ENCODE measurements at regions not wholly inside any gene's neighbourhood (a gene's known extent, or its start where the extent isn't known, plus 50 kb on each side); places are given as distances from the start of the nearest gene placed in this dataset.

GRCh38 chr10:46220872-46221538 is 65.8 kb upstream of the ANTXRL start:
- H3K36me3 Mint-ChIP-seq = peaks cover 11 to 81% (median 21%) of the 10 kb centered on the region in 3 donors
- H3K4me1 Mint-ChIP-seq = peaks cover 22 to 29% (median 26%) of the 10 kb centered on the region in 3 donors
- H3K9me3 Mint-ChIP-seq = no peaks in the 10 kb centered on the region
- POLR2A ChIA-PET = no interaction called here
- no peak overlapping the region for H3K27ac ChIP-seq (ENCODE audit: low read depth, low read length)
- no peaks in the 10 kb centered on the region for H3K4me1 ChIP-seq (ENCODE audit: insufficient read depth, low read length)
- H3K27me3 Mint-ChIP-seq = peaks cover 0 to 2% of the 10 kb centered on the region in 2 donors
- no peaks in the 10 kb centered on the region for H3K27me3 ChIP-seq (ENCODE audit: insufficient read depth, low read length, poor library complexity, severe bottlenecking)
- no peaks in the 10 kb centered on the region for H3K36me3 ChIP-seq (ENCODE audit: insufficient read depth, low read length)
- no peaks in the 10 kb centered on the region for H3K9me3 ChIP-seq (ENCODE audit: low read length)
- H3K27ac Mint-ChIP-seq = peak overlapping the region in 2 of 8 donors; percentile 76 to 87
- CTCF ChIA-PET = no interaction called here
- H3K4me3 Mint-ChIP-seq = no peak overlapping the region
- DNase-seq = no peak
- H3K4me3 ChIP-seq (ENCODE audit: low read length) = no peak overlapping the region

DNA sequence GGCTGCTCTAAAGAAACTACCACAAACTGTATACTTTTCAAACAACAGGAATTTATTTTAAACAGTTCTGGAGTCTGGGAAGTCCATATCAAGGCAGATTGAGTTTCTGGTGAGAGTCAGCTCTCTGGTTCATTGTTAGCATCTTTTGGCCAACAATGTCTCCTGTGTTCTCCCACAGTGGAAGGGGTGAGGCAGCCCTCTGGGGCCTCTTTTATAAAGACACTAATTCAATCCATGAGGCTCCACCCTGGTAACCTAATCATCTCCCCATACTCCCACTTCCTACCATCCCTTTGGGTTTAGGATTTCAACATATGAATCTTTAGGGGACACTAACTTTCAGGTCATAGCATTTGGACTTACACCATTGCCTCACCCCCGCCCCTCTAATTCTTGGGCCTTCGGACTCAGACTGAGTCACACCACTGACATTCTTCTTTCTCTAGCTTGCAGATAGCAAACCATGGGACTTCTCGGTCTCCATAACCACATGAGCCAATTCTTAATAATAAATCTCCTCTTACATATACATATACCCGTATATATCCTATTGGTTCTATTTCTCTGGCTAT is 64.3 kb upstream of the ANTXRL start:
- no peak for DNase-seq
- Mint-ChIP-seq H3K27ac (peak overlapping the region in 5 of 8 donors; percentile 30 to 75 (median 52)), H3K4me1 (peaks cover 16 to 29% (median 20%) of the 10 kb centered on the region in 3 donors), H3K27me3 (peaks cover 0 to 2% of the 10 kb centered on the region in 2 donors), H3K36me3 (peaks cover 4 to 70% (median 17%) of the 10 kb centered on the region in 3 donors), H3K4me3 (no peak overlapping the region), H3K9me3 (no peaks in the 10 kb centered on the region)
- POLR2A ChIA-PET = no interaction called here
- no peaks in the 10 kb centered on the region for H3K4me1 ChIP-seq (ENCODE audit: insufficient read depth, low read length)
- no peak overlapping the region for H3K27ac ChIP-seq (ENCODE audit: low read depth, low read length)
- H3K36me3 ChIP-seq (ENCODE audit: insufficient read depth, low read length) = no peaks in the 10 kb centered on the region
- no peaks in the 10 kb centered on the region for H3K9me3 ChIP-seq (ENCODE audit: low read length)
- H3K4me3 ChIP-seq (ENCODE audit: low read length) = no peak overlapping the region
- H3K27me3 ChIP-seq (ENCODE audit: insufficient read depth, low read length, poor library complexity, severe bottlenecking) = no peaks in the 10 kb centered on the region
- CTCF ChIA-PET = no interaction called here

GRCh38 chr10:46223064-46223480 is 63.7 kb upstream of the ANTXRL start:
- H3K27me3 Mint-ChIP-seq = peaks cover 0 to 2% of the 10 kb centered on the region in 2 donors
- H3K4me1 Mint-ChIP-seq = peaks cover 12 to 25% (median 17%) of the 10 kb centered on the region in 3 donors
- Histone ChIP-seq H3K4me3 (ENCODE audit: low read length) (no peak overlapping the region), H3K4me1 (ENCODE audit: insufficient read depth, low read length) (no peaks in the 10 kb centered on the region), H3K27me3 (ENCODE audit: insufficient read depth, low read length, poor library complexity, severe bottlenecking) (no peaks in the 10 kb centered on the region), H3K36me3 (ENCODE audit: insufficient read depth, low read length) (no peaks in the 10 kb centered on the region), H3K27ac (ENCODE audit: low read depth, low read length) (no peak overlapping the region), H3K9me3 (ENCODE audit: low read length) (no peaks in the 10 kb centered on the region)
- peak overlapping the region in 3 of 8 donors; percentile 3 to 52 (median 14) for H3K27ac Mint-ChIP-seq
- H3K9me3 Mint-ChIP-seq = no peaks in the 10 kb centered on the region
- POLR2A ChIA-PET = no interaction called here
- peaks cover 1 to 64% (median 13%) of the 10 kb centered on the region in 3 donors for H3K36me3 Mint-ChIP-seq
- no peak for DNase-seq
- CTCF ChIA-PET = no interaction called here
- no peak overlapping the region for H3K4me3 Mint-ChIP-seq

DNA sequence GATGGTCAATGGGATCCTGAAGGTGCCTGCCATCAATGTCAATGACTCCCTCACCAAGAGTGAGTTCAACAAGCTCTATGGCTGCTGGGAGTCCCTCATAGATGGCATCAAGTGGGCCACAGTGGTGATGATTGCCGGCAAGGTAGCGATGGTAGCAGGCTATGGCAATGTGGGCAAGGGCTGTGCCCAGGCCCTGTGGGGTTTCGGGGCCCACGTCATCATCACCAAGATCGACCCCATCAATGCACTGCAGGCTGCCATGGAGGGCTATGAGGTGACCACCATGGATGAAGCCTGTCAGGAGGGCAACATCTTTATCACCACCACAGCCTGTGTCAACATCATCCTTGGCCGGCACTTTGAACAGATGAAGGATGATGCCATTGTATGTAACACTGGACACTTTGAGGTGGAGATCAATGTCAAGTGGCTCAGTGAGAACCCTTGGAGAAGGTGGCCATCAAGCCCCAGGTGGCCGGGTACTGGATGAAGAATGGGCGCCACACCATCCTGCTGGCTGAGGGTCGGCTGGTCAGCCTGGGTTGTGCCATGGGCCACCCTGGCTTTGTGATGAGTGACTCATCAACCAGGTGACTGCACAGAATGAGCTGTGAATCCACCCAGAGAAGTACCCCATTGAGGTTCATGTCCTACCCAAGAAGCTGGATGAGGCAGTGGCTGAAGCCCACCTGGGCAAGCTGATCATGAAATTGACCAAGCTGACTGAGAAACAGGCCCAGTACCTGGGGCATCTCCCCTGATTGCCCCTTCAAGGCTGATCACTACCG is 63.0 kb upstream of the ANTXRL start:
- H3K4me3 ChIP-seq (ENCODE audit: low read length) = no peak overlapping the region
- DNase-seq = no peak
- Mint-ChIP-seq H3K27me3 (peaks cover 0 to 2% of the 10 kb centered on the region in 2 donors), H3K36me3 (peaks cover 0 to 60% (median 12%) of the 10 kb centered on the region in 3 donors), H3K4me1 (peaks cover 9 to 21% (median 21%) of the 10 kb centered on the region in 3 donors), H3K4me3 (no peak overlapping the region), H3K27ac (peak overlapping the region in 2 of 8 donors; percentile 29 to 89), H3K9me3 (no peaks in the 10 kb centered on the region)
- POLR2A ChIA-PET = no interaction called here
- H3K4me1 ChIP-seq (ENCODE audit: insufficient read depth, low read length) = no peaks in the 10 kb centered on the region
- CTCF ChIA-PET = no interaction called here
- H3K9me3 ChIP-seq (ENCODE audit: low read length) = no peaks in the 10 kb centered on the region
- no peak overlapping the region for H3K27ac ChIP-seq (ENCODE audit: low read depth, low read length)
- no peaks in the 10 kb centered on the region for H3K27me3 ChIP-seq (ENCODE audit: insufficient read depth, low read length, poor library complexity, severe bottlenecking)
- no peaks in the 10 kb centered on the region for H3K36me3 ChIP-seq (ENCODE audit: insufficient read depth, low read length)

DNA sequence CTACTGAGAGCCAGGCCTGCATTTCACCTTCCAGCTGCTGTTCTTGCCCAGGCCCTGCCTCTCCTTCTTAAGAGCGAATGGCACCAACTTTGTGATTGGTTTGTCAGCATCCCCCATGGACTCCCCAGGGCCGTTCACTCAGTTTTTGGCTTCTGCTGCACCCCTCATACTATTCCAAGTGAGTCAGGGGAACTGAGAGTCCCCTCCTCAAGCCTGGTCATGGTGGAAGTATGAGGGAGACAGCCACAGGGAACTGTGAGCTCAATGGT is 62.4 kb upstream of the ANTXRL start:
- no peaks in the 10 kb centered on the region for H3K4me1 ChIP-seq (ENCODE audit: insufficient read depth, low read length)
- POLR2A ChIA-PET = no interaction called here
- H3K27ac Mint-ChIP-seq = peak overlapping the region in 1 of 8 donors; percentile 64
- H3K27me3 ChIP-seq (ENCODE audit: insufficient read depth, low read length, poor library complexity, severe bottlenecking) = no peaks in the 10 kb centered on the region
- CTCF ChIA-PET = no interaction called here
- peaks cover 0 to 2% (median 0%) of the 10 kb centered on the region in 5 donors for H3K9me3 Mint-ChIP-seq
- peaks cover 4 to 55% (median 10%) of the 10 kb centered on the region in 3 donors for H3K36me3 Mint-ChIP-seq
- H3K9me3 ChIP-seq (ENCODE audit: low read length) = no peaks in the 10 kb centered on the region
- no peak overlapping the region for H3K27ac ChIP-seq (ENCODE audit: low read depth, low read length)
- H3K27me3 Mint-ChIP-seq = peaks cover 0 to under 1% of the 10 kb centered on the region in 2 donors
- H3K4me3 ChIP-seq (ENCODE audit: low read length) = no peak overlapping the region
- no peak for DNase-seq
- H3K36me3 ChIP-seq (ENCODE audit: insufficient read depth, low read length) = no peaks in the 10 kb centered on the region
- no peak overlapping the region for H3K4me3 Mint-ChIP-seq
- peaks cover 10 to 22% (median 20%) of the 10 kb centered on the region in 3 donors for H3K4me1 Mint-ChIP-seq

DNA sequence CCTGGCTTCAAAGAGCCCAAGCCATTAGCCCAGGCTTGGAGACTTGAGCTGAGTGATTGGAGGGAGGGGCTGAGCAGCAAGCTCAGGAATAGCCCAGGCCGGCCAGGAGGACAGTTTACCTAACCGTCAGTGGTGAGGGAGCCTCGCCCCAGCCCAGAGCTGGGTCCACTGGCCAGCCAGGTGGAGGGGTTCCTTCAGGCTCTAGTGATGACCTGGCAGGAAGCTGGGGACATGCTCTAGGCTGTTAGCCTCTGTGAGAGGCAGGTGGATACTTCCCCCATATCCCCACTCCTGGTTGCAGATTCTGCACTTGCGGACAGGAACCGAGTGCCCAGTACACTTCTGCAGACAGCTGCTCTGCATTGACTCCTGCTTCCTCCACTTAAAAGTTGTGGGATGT is 61.2 kb upstream of the ANTXRL start:
- DNase-seq = no peak
- POLR2A ChIA-PET = no interaction called here

GRCh38 chr10:46226232-46226631 is 60.6 kb upstream of the ANTXRL start:
- H3K27me3 ChIP-seq (ENCODE audit: insufficient read depth, low read length, poor library complexity, severe bottlenecking) = no peaks in the 10 kb centered on the region
- H3K9me3 ChIP-seq (ENCODE audit: low read length) = no peaks in the 10 kb centered on the region
- no peak overlapping the region for H3K4me3 Mint-ChIP-seq
- no peaks in the 10 kb centered on the region for H3K27me3 Mint-ChIP-seq
- peaks cover 4 to 19% (median 5%) of the 10 kb centered on the region in 5 donors for H3K9me3 Mint-ChIP-seq
- no peak overlapping the region for H3K4me3 ChIP-seq (ENCODE audit: low read length)
- CTCF ChIA-PET = no interaction called here
- peaks cover 11 to 26% (median 24%) of the 10 kb centered on the region in 3 donors for H3K4me1 Mint-ChIP-seq
- H3K27ac ChIP-seq (ENCODE audit: low read depth, low read length) = no peak overlapping the region
- peaks cover 17 to 59% (median 19%) of the 10 kb centered on the region in 3 donors for H3K36me3 Mint-ChIP-seq
- no peaks in the 10 kb centered on the region for H3K36me3 ChIP-seq (ENCODE audit: insufficient read depth, low read length)
- no peak for DNase-seq
- POLR2A ChIA-PET = no interaction called here
- H3K4me1 ChIP-seq (ENCODE audit: insufficient read depth, low read length) = no peaks in the 10 kb centered on the region
- H3K27ac Mint-ChIP-seq = no peak overlapping the region

More for the DNA sequence above, 61.2 kb upstream of the ANTXRL start:
- Mint-ChIP-seq H3K9me3 (peaks cover 2 to 13% (median 4%) of the 10 kb centered on the region in 5 donors), H3K27me3 (no peaks in the 10 kb centered on the region), H3K36me3 (peaks cover 14 to 54% (median 15%) of the 10 kb centered on the region in 3 donors), H3K27ac (peak overlapping the region in 3 of 8 donors; percentile 15 to 68 (median 25)), H3K4me1 (peaks cover 11 to 26% (median 24%) of the 10 kb centered on the region in 3 donors), H3K4me3 (no peak overlapping the region)
- Histone ChIP-seq H3K9me3 (ENCODE audit: low read length) (no peaks in the 10 kb centered on the region), H3K27me3 (ENCODE audit: insufficient read depth, low read length, poor library complexity, severe bottlenecking) (no peaks in the 10 kb centered on the region), H3K36me3 (ENCODE audit: insufficient read depth, low read length) (no peaks in the 10 kb centered on the region), H3K4me1 (ENCODE audit: insufficient read depth, low read length) (no peaks in the 10 kb centered on the region), H3K27ac (ENCODE audit: low read depth, low read length) (no peak overlapping the region), H3K4me3 (ENCODE audit: low read length) (no peak overlapping the region)
- CTCF ChIA-PET = no interaction called here

Data from CD8-positive, alpha-beta memory T cell (primary cell).